ENCODE measurements at regions not wholly inside any gene's neighbourhood (a gene's known extent, or its start where the extent isn't known, plus 50 kb on each side); places are given as distances from the start of the nearest gene placed in this dataset.
"Not testable (repeated sequence)": the region's sequence is repeated elsewhere in the genome, so short reads cannot be mapped to it uniquely, and the experiment has no call there.

DNA sequence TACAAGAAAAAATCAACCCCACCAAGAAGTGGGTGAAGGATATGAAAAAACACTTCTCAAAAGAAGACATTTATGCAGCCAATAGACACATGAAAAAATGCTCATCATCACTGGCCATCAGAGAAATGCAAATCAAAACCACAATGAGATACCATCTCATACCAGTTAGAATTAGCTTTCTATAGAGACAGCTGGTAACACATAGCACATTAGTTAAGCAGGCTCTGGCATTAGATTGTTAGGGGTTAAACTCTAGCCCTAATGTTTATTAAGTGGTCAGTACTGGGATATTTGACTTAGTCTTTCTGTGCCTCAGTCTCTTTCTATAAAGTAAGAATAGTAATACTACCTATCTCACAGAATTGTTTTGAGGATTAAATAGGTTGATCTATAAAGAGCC lies 65.2 kb upstream of the TGFBR2 start:
- not testable (repeated sequence) for TF ChIP-seq POLR2A (IDR thresholded peaks at IDR 0.05)
- TF ChIP-seq, protein P1, sequence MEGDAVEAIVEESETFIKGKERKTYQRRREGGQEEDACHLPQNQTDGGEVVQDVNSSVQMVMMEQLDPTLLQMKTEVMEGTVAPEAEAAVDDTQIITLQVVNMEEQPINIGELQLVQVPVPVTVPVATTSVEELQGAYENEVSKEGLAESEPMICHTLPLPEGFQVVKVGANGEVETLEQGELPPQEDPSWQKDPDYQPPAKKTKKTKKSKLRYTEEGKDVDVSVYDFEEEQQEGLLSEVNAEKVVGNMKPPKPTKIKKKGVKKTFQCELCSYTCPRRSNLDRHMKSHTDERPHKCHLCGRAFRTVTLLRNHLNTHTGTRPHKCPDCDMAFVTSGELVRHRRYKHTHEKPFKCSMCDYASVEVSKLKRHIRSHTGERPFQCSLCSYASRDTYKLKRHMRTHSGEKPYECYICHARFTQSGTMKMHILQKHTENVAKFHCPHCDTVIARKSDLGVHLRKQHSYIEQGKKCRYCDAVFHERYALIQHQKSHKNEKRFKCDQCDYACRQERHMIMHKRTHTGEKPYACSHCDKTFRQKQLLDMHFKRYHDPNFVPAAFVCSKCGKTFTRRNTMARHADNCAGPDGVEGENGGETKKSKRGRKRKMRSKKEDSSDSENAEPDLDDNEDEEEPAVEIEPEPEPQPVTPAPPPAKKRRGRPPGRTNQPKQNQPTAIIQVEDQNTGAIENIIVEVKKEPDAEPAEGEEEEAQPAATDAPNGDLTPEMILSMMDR (IDR thresholded peaks at IDR 0.05), result not testable (repeated sequence)
